GM21737 (cell line): ENCODE measurements at regions not wholly inside any gene's neighbourhood (a gene's known extent, or its start where the extent isn't known, plus 50 kb on each side); places are given as distances from the start of the nearest gene placed in this dataset.

ENCODE experiments used
- ATAC-seq: cut with Tn5 transposase; IDR thresholded peaks from one replicate; pipeline ENCODE4 v1.9.1; 2021; ENCODE audit warnings: mild to moderate bottlenecking, moderate library complexity; ENCODE audit not compliant: unreplicated experiment

DNA sequence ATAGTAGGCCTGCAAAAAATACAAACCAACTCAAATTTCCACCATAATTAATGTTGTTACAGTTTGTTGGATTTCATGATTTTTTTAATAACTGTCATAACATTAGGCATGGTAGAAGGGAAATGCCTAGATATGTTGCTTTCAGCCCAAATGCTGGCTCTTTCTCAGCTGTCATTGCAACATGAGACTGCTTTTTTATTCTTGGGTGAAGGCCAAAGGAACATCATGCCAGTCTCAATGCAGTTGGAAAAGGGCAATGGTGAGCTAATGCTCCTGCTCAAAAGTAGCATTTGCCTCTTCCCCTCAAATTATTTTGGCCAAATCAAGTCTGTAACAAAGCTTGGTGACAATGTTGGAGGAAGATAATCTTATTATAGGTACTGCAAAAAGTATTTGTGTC lies 877.7 kb upstream of the PRMT6 start:
- ATAC-seq: no peak

DNA sequence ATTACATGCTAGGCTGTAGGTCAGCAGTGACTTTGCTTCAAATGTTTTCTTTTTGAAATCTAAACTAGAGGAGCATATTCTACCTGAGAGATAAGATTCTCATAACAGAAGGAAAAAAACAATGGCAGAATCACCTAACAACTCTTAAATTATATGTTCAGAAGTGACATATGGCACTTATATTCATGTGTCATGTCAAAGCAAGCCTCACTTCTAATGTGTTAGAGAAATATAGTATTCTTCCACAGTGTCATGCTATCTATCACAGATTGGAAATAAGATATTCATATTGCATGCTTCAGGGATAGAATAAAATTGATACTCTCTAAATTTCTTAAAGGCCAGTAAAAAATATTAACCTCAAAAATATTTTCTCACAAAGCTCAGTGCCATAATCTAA lies 874.6 kb upstream of the PRMT6 start:
- ATAC-seq: no peak

DNA sequence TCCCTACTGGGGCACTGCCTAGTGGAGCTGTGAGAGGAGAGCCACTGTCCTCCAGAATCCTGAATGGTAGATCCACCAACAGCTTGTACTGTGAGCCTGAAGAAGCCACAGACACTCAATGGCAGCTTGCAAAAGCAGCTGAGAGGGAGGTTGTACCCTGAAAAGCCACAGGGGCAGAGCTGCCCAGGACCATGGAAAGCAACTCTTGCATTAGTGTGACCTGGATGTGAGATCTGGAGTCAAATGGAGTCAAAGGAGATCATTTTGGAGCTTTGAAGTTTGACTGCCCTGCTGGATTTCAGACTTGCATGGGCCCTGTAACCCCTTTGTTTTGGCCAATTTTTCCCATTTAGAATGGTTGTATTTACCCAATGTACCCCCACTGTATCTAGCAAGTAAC lies 871.4 kb upstream of the PRMT6 start:
- no peak for ATAC-seq

DNA sequence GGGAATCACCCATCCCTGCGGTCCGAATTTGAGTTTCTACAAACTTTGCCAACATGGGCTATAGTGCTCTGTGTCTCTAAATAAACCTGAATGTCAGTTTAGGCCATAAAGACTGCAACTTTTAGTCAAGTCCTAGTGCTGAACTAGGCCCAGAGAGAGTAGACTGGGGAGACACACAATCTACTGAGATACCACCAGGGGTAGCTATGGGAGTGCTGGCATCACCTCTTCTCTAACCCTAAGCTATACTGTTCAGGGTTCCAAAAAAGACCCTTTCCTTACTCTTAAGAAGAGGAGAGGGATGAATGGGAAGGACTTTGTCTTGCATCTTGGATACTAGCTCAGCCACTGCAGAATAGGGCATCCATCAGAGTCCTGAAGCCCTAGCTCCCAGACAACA lies 866.7 kb upstream of the PRMT6 start:
- ATAC-seq: no peak

DNA sequence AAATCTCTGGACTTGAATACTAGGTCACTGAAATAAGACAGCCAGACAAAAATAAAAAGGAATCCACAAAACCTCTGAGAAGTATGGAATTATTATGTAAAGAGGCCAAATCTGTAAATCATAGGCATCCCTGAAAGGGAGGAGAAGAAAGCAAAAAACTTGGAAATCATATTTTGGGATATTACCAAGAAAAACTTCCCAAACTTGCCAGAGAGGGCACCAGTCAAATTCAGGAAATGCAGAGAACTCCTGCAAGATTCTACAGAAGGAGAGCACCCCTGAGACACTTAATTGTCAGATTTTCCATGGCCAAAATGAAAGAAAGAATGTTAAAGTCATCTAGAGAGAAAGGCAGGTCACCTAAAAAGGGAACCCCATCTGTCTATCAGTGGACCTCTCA lies 862.3 kb upstream of the PRMT6 start:
- no peak for ATAC-seq

DNA sequence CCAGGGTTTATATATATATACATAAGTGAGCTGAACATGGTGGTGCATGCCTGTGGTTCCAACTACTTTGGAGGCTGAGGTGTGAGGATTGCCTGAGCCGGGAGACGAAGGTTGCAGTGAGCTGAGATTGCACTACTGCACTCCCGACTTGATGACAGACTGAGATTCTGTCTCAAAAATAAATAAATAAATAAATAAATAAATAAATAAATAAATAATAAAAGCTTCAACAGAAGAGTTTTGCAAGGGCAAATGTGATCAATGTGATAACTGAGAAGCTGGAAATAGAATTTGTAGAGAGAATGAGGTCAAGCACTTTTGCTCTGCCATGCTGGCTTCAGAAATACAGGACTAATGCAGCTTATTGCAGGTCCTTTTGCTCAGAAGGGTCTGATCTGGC lies 855.8 kb upstream of the PRMT6 start:
- no peak for ATAC-seq

DNA sequence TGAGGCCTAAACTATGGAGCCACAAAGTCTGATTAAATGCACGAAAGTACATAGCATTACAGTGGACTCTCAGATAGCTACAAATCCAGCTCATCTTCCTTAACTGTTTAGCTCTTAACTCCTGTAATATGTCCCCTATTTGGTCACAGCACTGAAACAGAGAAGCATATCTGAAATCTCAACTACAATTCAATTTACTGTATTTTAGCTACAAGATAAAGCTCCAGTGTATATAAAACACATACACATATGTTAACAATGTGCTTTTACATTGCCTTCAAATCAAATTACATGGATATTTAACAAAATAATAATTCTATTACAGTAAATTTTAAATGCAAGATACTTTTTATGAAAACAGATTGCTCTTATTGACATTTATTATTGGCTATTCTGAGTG lies 849.3 kb upstream of the PRMT6 start:
- ATAC-seq: no peak

DNA sequence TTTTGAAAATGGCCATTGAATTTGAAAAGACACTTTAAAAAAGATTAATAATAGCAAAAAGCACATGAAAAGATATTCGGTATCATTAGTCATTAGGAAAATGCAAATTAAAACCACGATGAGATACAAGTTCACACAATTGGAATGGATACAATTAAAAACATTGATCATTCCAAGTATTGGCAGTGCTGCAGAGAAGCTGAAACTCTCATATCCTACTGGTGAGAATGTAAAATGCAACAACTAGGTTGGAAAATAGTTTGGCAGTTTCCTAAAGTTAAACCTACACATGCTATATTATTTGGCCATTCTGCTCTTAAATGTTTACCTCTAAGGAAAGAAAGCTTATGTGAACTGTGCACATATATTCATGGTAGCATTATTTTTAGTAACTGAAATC lies 838.7 kb upstream of the PRMT6 start:
- no peak for ATAC-seq

DNA sequence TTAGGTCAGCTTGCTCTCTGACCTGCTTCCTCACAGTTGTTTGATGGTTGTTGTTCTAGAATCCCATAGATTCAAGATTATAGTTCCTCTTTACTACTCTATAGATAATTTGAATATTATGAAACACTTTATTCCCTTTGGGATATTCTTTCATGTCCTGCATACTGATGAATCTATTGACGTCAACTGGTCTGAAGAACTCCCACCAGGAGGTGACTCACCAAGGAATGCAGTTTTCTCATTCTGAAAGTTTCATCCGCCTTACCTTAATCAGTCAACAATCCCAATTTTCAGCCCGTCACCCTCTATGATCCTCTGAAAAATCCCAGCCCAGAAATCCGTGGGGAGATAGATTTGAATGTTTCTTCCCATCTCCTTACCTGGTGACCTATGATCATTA lies 834.1 kb upstream of the PRMT6 start:
- ATAC-seq: no peak

DNA sequence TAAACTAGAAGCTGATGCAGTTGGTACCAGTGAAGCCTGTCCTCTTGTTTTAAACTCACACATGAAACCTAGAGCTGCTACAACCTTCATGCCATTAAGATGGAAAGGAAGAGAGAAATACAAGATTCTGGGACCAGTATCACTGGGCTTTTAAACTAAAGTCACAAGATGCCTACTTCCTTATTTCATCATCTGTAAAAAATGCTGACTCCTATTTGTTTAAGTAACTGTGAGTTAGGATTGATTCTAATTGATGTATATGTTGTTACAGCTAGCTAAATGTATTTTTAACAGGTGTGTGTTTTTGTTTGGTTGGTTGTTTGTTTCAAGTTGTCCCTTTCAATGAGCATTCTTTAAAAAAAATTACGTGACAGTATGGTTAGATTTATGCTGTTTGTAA lies 833.3 kb upstream of the PRMT6 start:
- no peak for ATAC-seq

DNA sequence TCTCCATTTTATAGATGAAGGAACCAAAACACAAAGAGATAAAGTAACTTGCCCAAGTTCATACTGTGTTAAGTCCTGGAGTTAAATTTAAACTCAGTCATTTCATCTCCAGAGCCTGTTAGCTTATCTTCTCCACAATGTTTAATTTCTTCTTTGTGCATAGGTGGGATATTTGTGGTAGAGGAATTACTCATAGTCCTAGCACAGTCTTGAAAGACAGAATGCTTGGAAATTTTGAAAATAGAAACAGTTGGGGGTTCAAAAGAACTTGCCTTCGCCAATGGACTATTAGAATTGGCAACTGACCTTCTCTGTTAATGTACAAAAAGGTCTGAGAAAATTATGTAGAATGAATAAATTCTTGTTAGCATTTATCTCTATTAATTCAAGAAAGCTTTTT lies 832.0 kb upstream of the PRMT6 start:
- ATAC-seq: no peak

DNA sequence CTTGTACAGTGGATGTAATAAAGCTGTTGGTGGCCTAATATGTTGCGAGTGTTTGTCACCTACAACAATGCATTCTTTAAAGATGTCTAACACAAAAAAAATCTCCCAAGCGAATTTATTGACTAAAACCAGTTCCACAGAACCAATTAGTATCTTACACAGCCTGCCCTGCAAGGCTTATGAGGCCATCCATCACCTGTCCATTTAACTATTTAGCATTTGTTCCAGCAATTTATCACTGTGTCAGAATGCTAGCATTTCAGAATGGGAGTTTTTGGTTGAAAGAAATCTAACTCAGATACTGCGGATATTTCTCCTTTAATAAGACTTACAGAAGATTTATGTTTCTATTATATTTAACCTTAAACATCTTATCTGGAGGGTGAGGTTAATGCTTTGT lies 831.1 kb upstream of the PRMT6 start:
- no peak for ATAC-seq

DNA sequence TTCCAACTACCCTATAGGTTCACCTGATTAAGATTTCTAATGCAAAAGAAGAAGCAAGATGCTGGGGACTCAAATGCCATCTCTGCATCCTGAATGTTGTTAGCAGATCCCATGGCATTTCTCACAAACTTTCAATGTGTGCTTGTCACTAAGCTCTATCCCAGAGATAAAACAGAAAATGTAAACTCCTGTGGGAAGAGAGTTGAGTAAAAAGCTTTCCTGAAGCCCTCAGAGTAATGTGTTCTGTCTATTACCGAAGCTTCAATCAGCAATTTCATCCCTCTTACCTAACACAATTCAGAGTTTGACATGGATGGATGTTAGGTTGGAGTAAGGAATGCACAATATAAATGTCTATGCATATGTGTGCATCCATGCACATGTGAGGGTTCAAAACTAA lies 829.9 kb upstream of the PRMT6 start:
- no peak for ATAC-seq

DNA sequence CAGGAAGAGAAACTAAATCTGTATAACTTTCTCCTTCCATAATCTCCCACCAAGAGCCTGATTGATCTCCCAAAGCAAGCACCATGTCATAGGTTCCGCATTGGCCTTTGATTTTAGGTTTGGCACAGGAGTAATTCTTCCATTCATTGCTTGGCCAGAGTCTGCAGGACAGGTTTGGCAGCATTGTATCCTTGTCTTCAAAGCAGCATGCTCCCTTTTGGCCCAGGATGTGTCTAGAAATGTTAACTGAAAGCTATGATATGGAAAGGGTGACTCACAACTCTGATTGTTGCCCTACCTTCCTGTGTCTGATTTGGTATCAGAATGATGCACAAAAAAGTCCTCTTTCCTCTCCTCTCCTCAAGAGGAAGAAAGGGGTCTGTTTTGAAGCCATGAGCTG lies 824.3 kb upstream of the PRMT6 start:
- ATAC-seq: no peak

DNA sequence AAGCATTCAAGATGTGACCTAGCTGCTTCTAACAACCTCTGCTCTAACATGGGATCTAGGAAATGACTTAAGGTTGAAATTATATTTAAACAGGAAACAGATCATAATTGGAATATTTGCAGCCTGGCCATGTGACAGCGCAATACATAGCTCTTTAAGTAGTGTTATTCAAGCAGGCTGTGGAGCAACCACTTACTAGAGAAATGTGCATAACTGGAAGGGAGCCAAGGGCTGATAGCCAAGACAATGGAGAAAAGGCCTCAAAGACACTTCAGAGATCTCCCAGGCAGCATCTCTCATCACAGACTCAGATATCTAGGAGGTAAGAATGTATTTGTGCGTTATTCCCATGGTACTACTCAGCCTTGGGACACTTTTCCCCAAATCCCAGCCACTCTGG lies 823.0 kb upstream of the PRMT6 start:
- ATAC-seq: no peak

DNA sequence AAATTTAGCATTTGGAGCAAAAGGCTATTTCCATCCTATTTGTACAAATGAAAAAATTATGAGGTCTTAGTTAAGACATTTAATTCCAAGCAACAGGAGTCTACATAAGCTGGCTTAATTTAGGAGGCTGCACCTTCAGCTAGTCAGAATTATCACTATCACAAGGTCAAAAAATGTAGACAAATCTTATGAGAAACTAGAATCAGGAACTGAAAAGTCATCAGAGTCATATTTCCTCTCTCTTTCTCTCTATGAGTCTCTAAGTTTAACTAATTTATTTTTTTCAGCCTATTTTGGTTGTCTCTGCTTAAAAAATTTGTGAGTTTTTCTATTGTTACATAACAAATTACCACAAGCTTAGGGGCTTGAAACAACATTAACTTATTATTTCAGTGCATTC lies 807.1 kb upstream of the PRMT6 start:
- no peak for ATAC-seq

DNA sequence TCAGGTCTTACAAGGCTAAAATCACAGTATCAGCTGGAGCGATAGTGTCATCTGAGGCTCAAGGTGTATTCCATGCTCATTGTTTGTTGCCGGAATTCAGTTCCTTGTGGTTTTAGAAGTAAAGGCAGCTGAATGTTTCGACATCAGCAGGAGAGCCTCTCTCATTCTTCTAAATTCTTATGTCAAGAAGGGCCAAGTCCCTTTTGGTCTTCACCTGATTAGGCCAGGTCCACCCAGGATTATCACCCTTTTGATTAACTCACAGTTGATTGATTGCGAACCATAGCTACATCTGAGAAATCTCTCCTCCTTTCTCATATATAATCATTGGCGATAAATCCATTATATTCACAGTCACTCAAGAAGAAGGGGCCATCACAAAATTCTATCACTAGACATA lies 806.7 kb upstream of the PRMT6 start:
- ATAC-seq: no peak

DNA sequence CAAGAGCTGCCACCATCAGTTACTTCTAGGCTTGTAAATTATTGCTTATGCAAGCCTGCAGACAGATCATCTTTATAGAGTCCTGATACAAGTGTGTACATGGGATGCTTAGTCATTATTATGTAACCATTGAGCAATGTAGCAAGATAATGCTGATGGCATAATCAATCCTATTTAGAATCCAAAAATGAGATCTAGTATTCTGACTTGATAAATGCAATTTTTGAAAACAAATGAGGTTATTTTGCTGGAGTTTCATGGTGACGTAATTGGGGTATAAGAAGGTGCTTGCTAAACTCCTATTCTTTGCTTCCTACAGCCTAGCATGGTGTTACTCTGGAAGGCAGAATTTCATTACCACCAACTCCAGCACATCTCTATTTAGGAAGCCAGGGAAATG lies 801.7 kb upstream of the PRMT6 start:
- no peak for ATAC-seq

DNA sequence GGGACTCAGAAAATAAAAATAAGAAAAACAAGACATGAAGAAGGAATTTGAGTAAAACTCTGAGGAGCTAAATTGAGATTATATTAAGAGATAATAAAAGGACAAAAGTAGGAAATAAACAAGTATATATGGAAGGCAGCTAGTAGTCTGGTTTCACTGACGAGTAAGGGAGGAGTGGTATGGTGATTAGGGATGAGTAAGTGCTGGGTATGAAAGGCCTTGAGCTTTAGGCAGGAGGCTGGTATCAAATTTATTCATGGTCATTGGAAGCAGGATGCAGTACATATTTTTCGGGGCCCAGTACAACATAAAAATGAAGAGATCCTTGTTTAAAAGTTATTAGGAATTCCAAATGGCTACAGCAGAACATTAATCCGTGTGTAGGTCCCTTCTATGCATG lies 789.7 kb upstream of the PRMT6 start:
- no peak for ATAC-seq

DNA sequence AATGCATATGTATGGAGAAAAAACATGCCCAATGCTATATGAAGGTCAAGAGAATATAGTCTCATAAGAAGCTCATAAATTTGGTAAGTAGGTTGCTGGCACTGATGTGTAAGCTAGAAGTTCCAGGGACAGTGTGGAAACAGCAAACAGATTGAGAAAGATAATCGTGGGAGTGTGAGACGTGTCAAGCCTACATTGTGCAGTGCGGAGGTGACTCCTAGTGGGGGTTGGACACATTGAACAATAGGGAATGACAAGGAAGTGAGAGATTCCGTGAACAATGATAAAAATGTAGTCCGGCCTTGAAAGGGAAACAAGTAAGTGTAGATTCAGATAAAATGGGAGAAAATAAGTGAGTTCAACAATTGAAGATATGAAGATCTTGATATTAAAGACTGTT lies 788.4 kb upstream of the PRMT6 start:
- no peak for ATAC-seq

DNA sequence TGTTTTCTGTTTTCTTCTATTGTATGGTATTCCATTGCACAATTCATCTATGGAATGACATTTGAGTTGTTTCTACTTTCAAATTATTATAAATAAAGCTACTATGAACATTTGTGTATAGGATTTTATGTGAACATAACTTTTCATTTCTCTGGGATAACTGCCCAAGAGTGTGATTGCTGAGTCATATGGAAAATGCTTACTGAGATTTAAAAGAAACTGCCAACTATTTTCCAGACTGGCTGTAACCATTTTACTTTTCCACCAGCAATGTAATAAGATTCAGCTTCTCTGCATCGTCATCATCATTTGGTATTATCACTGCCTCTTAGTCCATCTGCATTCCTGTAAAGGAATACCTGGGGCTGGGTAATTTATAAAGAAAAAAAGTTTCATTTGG lies 779.6 kb upstream of the PRMT6 start:
- no peak for ATAC-seq

DNA sequence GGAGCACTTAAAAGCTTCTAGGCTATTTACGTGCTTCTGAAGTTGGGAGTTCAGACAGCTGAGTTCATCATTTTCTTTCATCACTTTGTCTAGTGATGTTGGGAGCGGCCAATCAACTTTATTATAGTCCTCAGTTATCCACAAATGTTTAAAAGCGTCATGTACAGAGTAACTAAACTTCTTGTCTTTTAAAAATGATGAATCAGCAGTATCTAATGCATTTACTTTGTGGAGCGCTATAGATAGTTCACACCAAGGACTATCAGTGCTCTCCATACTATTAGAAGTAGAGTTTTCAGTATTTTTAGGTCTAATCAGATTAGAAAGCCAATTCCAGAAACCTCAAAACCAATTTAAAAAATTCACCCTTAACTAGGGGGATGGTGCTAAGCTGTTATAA lies 778.7 kb upstream of the PRMT6 start:
- no peak for ATAC-seq

DNA sequence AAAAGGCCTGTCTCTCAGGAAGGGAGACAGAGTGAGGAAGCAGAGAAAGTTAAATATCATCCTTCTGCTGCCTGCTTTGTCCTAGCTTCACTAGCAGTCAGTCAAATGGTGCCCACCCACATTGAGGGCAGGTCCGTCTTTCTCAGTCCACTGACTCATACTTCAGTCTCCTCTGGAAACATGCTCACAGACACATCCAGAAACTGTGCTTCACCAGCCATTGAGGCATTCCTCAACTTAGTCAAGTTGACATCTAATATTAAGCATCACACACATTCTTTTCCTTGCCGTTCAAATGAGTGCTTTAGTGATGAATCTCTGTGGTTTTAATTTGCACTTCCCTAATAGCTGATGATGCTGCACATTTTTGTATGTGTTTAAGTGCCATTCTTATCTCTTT lies 777.8 kb upstream of the PRMT6 start:
- no peak for ATAC-seq

DNA sequence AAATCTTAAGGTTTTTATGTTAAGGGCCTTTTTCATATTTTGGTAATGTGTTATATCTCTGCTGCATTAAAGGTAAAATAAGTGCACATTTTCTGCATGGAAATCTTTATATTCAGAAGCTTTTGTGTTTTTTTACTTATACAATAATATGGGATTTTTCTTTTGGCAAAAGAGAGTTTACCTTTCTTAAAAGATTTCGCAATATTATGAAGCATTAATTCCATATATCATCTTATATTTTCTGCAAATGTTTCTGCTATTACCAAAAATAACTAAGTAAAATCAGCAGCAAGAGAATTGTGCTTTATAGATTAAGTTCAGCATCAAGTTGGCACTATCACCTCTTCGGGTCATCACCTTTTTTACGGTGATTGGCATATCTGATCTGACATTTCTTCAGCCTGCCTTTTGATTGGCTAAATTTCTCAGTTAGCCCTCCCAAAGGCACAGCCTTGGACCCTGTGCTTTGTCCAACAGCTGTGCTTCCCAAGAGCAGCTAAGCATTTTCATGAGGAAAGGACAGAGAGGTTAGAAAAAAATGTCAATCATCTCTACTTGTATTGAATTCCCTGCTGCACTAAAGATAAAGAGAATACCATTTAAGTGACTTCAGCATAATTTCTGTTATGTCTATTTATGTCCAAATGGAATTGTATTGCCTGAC lies 767.1 kb upstream of the PRMT6 start:
- no peak for ATAC-seq
